Endodermal cell (in vitro differentiated cells): ENCODE measurements at regions not wholly inside any gene's neighbourhood (a gene's known extent, or its start where the extent isn't known, plus 50 kb on each side); places are given as distances from the start of the nearest gene placed in this dataset.

ENCODE experiments used
- DNase-seq: peaks from one replicate; pipeline ENCODE4 v3.0.0-alpha.2; 2017
- H3K27ac ChIP-seq: 2 replicates; pipeline ENCODE4 v1.5.1; 2013; ENCODE audit warnings: mild to moderate bottlenecking, low read depth, low read length, moderate library complexity
- H3K27me3 ChIP-seq: 2 replicates; pipeline ENCODE4 v1.6.1; 2013; ENCODE audit warnings: mild to moderate bottlenecking, low read length, moderate library complexity; ENCODE audit not compliant: insufficient read depth, control insufficient read depth, poor library complexity, severe bottlenecking
- H3K36me3 ChIP-seq: 2 replicates; pipeline ENCODE4 v1.7.0; 2013; ENCODE audit warnings: mild to moderate bottlenecking, low read length, moderate library complexity; ENCODE audit not compliant: control insufficient read depth, insufficient read depth
- H3K4me1 ChIP-seq: one replicate; pipeline ENCODE4 v1.7.0; 2013; ENCODE audit warnings: low read length; ENCODE audit not compliant: control insufficient read depth, insufficient read depth
- H3K4me3 ChIP-seq: 2 replicates; pipeline ENCODE4 v1.5.1; 2013; ENCODE audit warnings: mild to moderate bottlenecking, low read length, moderate library complexity
- H3K9ac ChIP-seq: 2 replicates; pipeline ENCODE4 v1.6.1; 2013; ENCODE audit warnings: mild to moderate bottlenecking, low read length, moderate library complexity; ENCODE audit not compliant: poor library complexity, severe bottlenecking; ENCODE audit errors: extremely low read depth
- H3K9me3 ChIP-seq: 2 replicates; pipeline ENCODE4 v1.6.1; 2013; ENCODE audit warnings: mild to moderate bottlenecking, low read length, moderate library complexity; ENCODE audit not compliant: control insufficient read depth
- H3K27ac Mint-ChIP-seq: 2 replicates; pipeline ENCODE4 v1.8.0; 2020; ENCODE audit warnings: mixed read lengths
- H3K27me3 Mint-ChIP-seq: 2 replicates; pipeline ENCODE4 v1.8.0; 2021; ENCODE audit warnings: mild to moderate bottlenecking, mixed read lengths; ENCODE audit not compliant: insufficient read depth
- H3K36me3 Mint-ChIP-seq: 2 replicates; pipeline ENCODE4 v1.8.0; 2020; ENCODE audit warnings: low read depth, mixed read lengths
- H3K4me1 Mint-ChIP-seq: 2 replicates; pipeline ENCODE4 v1.8.0; 2020; ENCODE audit warnings: mixed read lengths
- H3K4me3 Mint-ChIP-seq: 2 replicates; pipeline ENCODE4 v1.8.0; 2020; ENCODE audit warnings: mild to moderate bottlenecking, moderate library complexity, mixed read lengths
- H3K9me3 Mint-ChIP-seq: 2 replicates; pipeline ENCODE4 v1.8.0; 2020; ENCODE audit warnings: mild to moderate bottlenecking, mixed read lengths
- CTCF ChIP-seq: fragments of 200-600 bp; sonication (generic); conservative IDR thresholded peaks from 2 replicates; pipeline ENCODE4 v1.5.0; 2021; ENCODE audit warnings: antibody characterized with exemption, mild to moderate bottlenecking
- WGBS, 2 experiments: methylation state at CpG; one replicate each; pipeline versions ENCODE4 v1.1.5 to v1.1.7; 2013; ENCODE audit warnings: missing lambda C conversion rate in 2 of 2, mixed read lengths in 1 of 2; ENCODE audit not compliant: insufficient coverage in 1 of 2, insufficient read length in 1 of 2; 5-methylcytosine and 5-hydroxymethylcytosine counted together

GRCh38 chr2:239605409-239605808, 204.6 kb upstream of the HDAC4 start:
- Mint-ChIP-seq H3K27ac (no peak overlapping the region), H3K4me3 (no peak overlapping the region), H3K4me1 (no peaks in the 10 kb centered on the region), H3K9me3 (peaks cover 5% of the 10 kb centered on the region), H3K27me3 (no peaks in the 10 kb centered on the region), H3K36me3 (no peaks in the 10 kb centered on the region)
- no peak overlapping the region for H3K4me3 ChIP-seq
- H3K36me3 ChIP-seq, result no peaks in the 10 kb centered on the region
- no peaks in the 10 kb centered on the region for H3K9me3 ChIP-seq
- DNase-seq, result no peak
- 81 to 83% methylated on average over 5 to 6 of the region's 6 CpGs for WGBS, 2 experiments
- TF ChIP-seq CTCF, result no peak
- no peak overlapping the region for H3K27ac ChIP-seq
- H3K4me1 ChIP-seq, result no peaks in the 10 kb centered on the region
- H3K27me3 ChIP-seq, result no peaks in the 10 kb centered on the region
- H3K9ac ChIP-seq, result no peak overlapping the region

- no peak overlapping the region for H3K27ac ChIP-seq
- Mint-ChIP-seq H3K36me3 (no peaks in the 10 kb centered on the region), H3K9me3 (peaks cover 5% of the 10 kb centered on the region), H3K27me3 (no peaks in the 10 kb centered on the region), H3K27ac (no peak overlapping the region), H3K4me3 (no peak overlapping the region), H3K4me1 (no peaks in the 10 kb centered on the region)
- H3K27me3 ChIP-seq, result no peaks in the 10 kb centered on the region
- H3K4me1 ChIP-seq, result no peaks in the 10 kb centered on the region
- WGBS, 2 experiments, result 91% methylated on average over 4 to 5 of the region's 5 CpGs
- no peak for DNase-seq
- no peaks in the 10 kb centered on the region for H3K9me3 ChIP-seq
- TF ChIP-seq CTCF, result no peak
- no peak overlapping the region for H3K9ac ChIP-seq
- H3K4me3 ChIP-seq, result no peak overlapping the region
- H3K36me3 ChIP-seq, result no peaks in the 10 kb centered on the region
These were observed 204.0 kb upstream of the HDAC4 start for GRCh38 chr2:239604861-239605260.

- Histone ChIP-seq H3K4me3 (no peak overlapping the region), H3K9me3 (no peaks in the 10 kb centered on the region), H3K27ac (no peak overlapping the region), H3K36me3 (no peaks in the 10 kb centered on the region), H3K4me1 (no peaks in the 10 kb centered on the region), H3K27me3 (no peaks in the 10 kb centered on the region), H3K9ac (no peak overlapping the region)
- Mint-ChIP-seq H3K27me3 (no peaks in the 10 kb centered on the region), H3K9me3 (no peaks in the 10 kb centered on the region), H3K27ac (no peak overlapping the region), H3K4me1 (no peaks in the 10 kb centered on the region), H3K4me3 (no peak overlapping the region), H3K36me3 (no peaks in the 10 kb centered on the region)
- WGBS, 2 experiments, result 90 to 91% methylated on average over 7 to 11 of the region's 11 CpGs
- DNase-seq, result peak; percentile 19
- TF ChIP-seq CTCF, result no peak
These were observed 202.9 kb upstream of the HDAC4 start for GRCh38 chr2:239603411-239604356.
